Activated T-cell treated with anti-CD3 and anti-CD28 coated beads, Interleukin-2, amount 50 U/mL, for 4 hours (primary cell): ENCODE measurements at regions not wholly inside any gene's neighbourhood (a gene's known extent, or its start where the extent isn't known, plus 50 kb on each side); places are given as distances from the start of the nearest gene placed in this dataset.

Experiments used
- ATAC-seq, 2 donors: fragments of 200-7000 bp; cut with Tn5 transposase; one replicate each; pipeline ENCODE4 v1.10.0; 2021
- DNase-seq: peaks from one replicate; pipeline ENCODE4 v3.0.0-alpha.2; 2020
- H3K27me3 Mint-ChIP-seq: one replicate; pipeline ENCODE4 v1.8.0; 2021; ENCODE audit warnings: low read depth, mixed read lengths
- H3K36me3 Mint-ChIP-seq: one replicate; pipeline ENCODE4 v1.8.0; 2022; ENCODE audit warnings: mixed read lengths; ENCODE audit not compliant: insufficient read depth
- H3K4me1 Mint-ChIP-seq: one replicate; pipeline ENCODE4 v1.8.0; 2021; ENCODE audit warnings: low read depth, mixed read lengths
- H3K4me3 Mint-ChIP-seq: one replicate; pipeline ENCODE4 v1.8.0; 2021; ENCODE audit warnings: mild to moderate bottlenecking, moderate library complexity, mixed read lengths
- H3K9me3 Mint-ChIP-seq: one replicate; pipeline ENCODE4 v1.8.0; 2021; ENCODE audit warnings: mixed read lengths

DNA sequence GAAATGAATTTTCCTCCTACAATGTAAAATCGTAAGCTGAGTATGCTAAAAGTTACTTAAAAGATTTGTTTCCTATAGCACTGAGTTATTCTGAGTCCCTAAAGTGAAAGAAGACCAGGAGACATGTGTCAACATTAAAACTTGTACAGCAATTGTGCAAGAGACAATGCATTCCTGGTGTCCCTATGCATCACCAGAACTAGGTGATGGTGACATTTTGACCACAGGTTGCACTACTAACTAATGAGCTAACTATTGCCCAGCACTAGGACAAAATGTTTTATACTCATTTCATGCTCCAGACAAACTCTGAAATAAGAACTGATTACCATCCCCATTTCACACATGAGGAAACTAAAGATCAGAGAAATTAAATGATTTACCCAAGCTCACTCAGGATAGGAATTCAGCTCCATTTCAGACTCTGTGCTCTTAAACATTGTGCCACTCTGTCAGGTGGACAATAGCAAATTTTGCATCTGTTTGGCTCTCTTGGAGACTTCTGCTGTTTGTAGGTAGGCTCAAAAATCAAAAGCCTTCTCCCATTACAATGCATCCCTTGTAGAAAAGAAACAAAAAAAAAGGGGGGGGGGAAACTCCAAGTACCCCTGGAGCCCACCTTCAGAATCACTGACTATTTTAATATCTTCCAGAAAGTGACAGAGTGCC is 269.2 kb downstream of the ACTL7B start:
- peaks cover 3% of the 10 kb centered on the region for H3K9me3 Mint-ChIP-seq
- H3K4me1 Mint-ChIP-seq, result no peaks in the 10 kb centered on the region
- H3K36me3 Mint-ChIP-seq, result no peaks in the 10 kb centered on the region
- DNase-seq (no peak), ATAC-seq (no peak)
- peaks cover 7% of the 10 kb centered on the region for H3K27me3 Mint-ChIP-seq
- no peak overlapping the region for H3K4me3 Mint-ChIP-seq

DNA sequence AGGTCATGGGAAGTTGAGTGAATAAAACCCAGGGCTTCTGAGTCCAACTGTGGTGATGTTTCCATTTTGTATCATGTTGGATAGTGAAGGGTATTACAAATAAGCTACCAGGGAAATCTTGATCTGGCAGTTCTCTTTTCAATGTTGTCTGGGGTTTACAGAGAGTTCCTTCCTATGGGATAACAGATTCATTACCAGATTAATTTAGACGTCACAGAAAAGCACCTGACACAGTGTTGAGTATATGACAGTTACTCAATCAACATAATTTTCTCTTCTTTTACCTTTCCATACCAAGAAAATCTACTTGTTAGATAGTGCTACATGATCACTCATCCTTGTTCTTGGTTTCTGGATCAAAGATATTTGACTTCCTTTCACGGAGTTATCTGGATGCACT is 270.9 kb downstream of the ACTL7B start:
- no peak for DNase-seq
- peaks cover 3% of the 10 kb centered on the region for H3K9me3 Mint-ChIP-seq
- H3K4me1 Mint-ChIP-seq, result no peaks in the 10 kb centered on the region
- no peak for ATAC-seq
- H3K27me3 Mint-ChIP-seq, result peaks cover 4% of the 10 kb centered on the region
- H3K36me3 Mint-ChIP-seq, result no peaks in the 10 kb centered on the region
- no peak overlapping the region for H3K4me3 Mint-ChIP-seq

DNA sequence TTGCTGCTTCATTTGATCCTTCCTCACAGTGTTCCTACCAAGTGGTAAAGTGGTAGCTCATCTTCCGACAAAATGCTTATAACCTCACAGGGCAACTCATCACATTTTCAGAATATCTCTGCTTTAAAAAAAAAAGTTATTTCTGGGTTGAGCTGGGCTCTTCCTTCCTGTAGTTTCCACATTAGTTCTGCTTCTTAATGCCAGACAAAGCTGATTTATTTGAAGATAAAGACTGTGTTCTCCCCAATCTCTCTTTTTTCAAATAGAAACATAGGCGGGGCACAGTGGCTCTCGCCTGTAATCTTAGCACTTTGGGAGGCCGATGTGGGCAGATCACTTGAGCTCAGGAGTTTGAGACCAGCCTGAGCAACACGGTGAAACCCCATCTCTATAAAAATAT is 273.1 kb downstream of the ACTL7B start:
- peaks cover 3% of the 10 kb centered on the region for H3K27me3 Mint-ChIP-seq
- DNase-seq (no peak), ATAC-seq (no peak)
- H3K9me3 Mint-ChIP-seq, result no peaks in the 10 kb centered on the region
- no peaks in the 10 kb centered on the region for H3K36me3 Mint-ChIP-seq
- H3K4me1 Mint-ChIP-seq, result no peaks in the 10 kb centered on the region
- no peak overlapping the region for H3K4me3 Mint-ChIP-seq

DNA sequence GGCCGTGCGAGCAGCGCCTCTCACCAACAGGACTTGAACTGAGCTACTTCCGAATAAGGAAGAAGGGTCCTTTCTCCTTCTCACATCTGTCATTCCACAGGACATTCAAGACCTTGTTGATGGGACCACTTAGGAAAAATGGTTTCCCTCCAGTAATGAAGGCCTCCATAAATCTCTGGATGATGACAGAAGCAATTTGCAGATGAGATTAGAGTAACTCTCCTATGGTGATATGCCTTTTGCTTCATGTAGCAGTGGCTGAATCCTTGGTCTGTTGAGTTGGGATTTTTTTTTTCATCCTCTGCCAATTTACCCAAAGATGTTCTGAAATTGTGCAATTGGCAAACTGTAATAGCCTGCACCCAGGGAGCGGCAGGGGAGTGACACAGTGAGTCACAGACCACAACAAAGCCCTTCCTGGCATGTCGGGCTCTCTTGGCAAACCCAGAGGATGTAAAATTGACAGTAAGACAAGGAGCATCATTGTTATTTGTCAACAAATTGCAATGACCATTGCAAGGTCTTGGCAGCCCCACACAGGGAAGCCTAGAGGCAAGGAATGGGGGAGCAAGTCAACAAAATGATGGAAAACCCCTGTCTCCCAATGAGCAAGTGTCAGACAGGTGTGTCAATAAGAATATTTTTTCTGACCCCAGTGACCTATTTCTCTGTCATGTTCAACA is 275.9 kb downstream of the ACTL7B start:
- Mint-ChIP-seq H3K4me3 (no peak overlapping the region), H3K36me3 (no peaks in the 10 kb centered on the region), H3K9me3 (no peaks in the 10 kb centered on the region), H3K4me1 (no peaks in the 10 kb centered on the region), H3K27me3 (peaks cover 3% of the 10 kb centered on the region)
- no peak for DNase-seq
- no peak for ATAC-seq

DNA sequence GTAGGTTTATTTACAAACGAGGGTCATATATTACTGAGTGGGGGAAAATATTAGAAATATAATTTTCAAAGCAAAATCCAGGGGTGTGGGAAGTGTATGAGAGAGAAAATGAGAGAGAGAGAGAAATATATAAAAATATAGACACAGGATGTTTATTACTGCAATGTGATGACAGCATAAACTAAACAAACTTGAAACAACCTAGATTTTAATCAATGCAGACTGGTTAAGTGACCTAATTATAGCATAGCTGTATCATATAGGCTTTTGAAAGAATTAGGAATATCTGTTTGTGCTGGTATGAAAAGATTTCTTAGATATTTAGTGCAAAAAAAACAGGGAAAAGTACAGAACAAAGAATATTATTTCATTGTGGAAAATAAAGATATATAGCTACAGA is 280.5 kb downstream of the ACTL7B start:
- Mint-ChIP-seq H3K27me3 (peaks cover 3% of the 10 kb centered on the region), H3K4me3 (no peak overlapping the region), H3K9me3 (no peaks in the 10 kb centered on the region), H3K4me1 (no peaks in the 10 kb centered on the region), H3K36me3 (no peaks in the 10 kb centered on the region)
- no peak for DNase-seq
- no peak for ATAC-seq

DNA sequence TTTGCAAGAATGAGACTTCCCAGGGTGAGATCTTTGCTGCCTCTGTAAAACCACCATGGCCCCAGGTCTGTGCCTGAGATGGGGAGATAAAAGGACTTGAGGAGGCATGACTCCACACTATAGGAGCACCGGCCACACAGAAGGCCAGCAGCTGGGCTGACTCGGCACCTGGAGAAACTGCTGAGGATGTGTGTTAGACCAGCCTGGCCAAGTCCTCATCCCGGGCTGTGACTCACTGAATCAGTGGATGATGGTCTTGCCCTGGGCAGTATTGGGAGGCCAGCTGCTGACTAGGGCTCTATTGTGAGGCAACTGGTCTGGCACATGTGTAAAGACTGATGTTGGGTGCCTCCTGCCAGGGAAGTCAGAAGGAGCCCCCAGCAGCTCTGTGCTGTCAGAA is 286.2 kb downstream of the ACTL7B start:
- H3K9me3 Mint-ChIP-seq, result no peaks in the 10 kb centered on the region
- no peak for ATAC-seq

DNA sequence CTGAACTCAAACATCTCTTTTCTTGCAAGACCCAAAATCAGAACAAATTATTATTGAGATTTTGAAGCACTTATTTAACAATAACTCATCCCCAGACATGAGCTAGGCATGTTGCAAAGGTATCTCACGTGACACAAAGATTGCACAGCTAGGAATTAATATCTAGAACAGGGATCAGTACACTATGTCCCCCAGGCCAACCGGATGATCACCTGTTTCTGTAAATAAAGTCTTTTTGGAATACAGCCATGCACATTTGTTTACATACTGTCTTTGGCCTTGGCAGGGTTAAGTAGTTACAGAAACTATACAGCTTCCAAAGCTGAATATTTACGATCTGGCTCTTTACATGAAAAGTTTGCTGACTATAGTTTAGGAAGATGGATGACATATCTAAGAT is 287.7 kb downstream of the ACTL7B start:
- H3K4me3 Mint-ChIP-seq, result no peak overlapping the region
- DNase-seq (no peak), ATAC-seq (no peak)
- H3K9me3 Mint-ChIP-seq, result no peaks in the 10 kb centered on the region
- H3K36me3 Mint-ChIP-seq, result no peaks in the 10 kb centered on the region
- H3K27me3 Mint-ChIP-seq, result peaks cover 8% of the 10 kb centered on the region
- H3K4me1 Mint-ChIP-seq, result no peaks in the 10 kb centered on the region

More for the DNA sequence above, 286.2 kb downstream of the ACTL7B start:
- Mint-ChIP-seq H3K4me1 (no peaks in the 10 kb centered on the region), H3K36me3 (no peaks in the 10 kb centered on the region), H3K4me3 (no peak overlapping the region), H3K27me3 (peaks cover 8% of the 10 kb centered on the region)
- no peak for DNase-seq

DNA sequence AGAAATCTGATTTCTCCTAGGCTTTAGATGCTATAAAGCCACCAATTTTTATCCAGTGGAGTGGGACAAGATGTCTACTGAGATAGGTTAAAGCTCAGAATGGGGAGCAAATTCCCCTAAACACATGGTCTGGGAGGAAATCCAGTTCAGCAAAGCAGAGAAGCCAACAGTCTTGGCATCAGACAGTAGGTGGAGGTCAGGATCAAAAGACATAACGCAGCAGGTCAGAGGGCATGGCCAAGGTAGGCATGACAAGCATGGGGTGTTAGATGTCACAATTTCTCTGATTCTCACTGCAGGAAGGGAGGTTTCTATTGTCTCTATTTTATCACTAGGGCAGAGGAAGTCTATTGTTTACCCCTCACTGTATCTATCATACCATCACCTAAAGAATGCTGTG is 288.2 kb downstream of the ACTL7B start:
- no peaks in the 10 kb centered on the region for H3K36me3 Mint-ChIP-seq
- H3K4me1 Mint-ChIP-seq, result no peaks in the 10 kb centered on the region
- H3K4me3 Mint-ChIP-seq, result no peak overlapping the region

DNA sequence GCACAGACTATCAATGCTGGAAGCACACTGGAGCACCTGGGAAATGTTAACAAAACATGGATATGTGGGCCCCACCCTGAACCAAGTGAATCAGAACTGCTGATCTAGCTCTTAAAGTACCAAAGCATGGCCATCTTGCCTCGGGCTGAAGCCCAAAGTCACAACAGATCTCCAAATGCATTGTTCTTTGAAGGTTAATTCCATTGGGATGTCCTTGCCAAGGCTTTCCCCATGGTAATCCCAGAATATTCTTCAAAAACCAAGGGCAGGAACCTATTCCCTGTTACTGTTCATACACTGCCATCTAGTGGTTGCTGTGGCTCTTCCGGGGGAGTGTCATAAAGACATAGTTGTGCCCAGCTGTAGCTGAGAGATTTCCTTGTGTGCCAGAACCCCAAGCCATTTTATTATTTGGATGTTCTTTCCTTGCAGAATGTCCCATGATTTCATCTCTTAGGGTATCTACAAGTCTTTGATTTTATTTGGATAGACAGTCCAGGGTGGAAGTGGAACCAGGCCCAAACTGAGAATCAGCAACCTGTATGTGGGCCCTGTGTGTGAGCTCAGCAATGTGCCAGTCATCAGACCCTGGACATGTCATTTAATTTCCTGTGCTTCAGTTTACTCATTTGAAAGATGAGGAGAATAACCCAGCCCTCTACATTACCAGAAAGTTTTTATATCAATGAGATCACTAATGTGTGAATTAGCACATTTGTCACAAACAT is 290.0 kb downstream of the ACTL7B start:
- Mint-ChIP-seq H3K36me3 (no peaks in the 10 kb centered on the region), H3K9me3 (no peaks in the 10 kb centered on the region), H3K4me1 (no peaks in the 10 kb centered on the region), H3K4me3 (no peak overlapping the region), H3K27me3 (peaks cover 8% of the 10 kb centered on the region)
- DNase-seq (no peak), ATAC-seq (no peak)

More for the DNA sequence above, 288.2 kb downstream of the ACTL7B start:
- no peak for ATAC-seq
- H3K9me3 Mint-ChIP-seq, result no peaks in the 10 kb centered on the region
- H3K27me3 Mint-ChIP-seq, result peaks cover 8% of the 10 kb centered on the region
- DNase-seq, result no peak

DNA sequence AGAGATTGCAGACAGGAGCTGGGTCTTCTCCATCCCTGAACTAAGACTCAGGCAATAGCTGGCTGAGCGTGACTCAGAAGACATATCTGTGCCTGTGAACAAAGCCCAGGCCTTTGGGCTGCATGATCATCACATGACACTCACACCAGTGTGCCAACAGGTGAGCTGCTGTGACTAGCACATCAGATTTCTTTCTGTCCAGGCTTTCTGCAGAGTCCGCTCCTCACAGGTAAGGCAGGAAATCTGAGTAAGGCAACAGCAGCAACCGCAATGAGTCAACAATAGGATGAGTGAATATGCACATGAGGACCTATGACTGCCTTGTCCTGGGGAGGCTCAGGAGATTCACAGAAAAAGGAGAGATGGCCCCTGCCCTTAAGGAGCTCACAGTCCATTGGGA is 293.6 kb downstream of the ACTL7B start:
- ATAC-seq, result no peak
- no peaks in the 10 kb centered on the region for H3K4me1 Mint-ChIP-seq
- H3K27me3 Mint-ChIP-seq, result peaks cover 2% of the 10 kb centered on the region
- no peak for DNase-seq
- no peak overlapping the region for H3K4me3 Mint-ChIP-seq
- no peaks in the 10 kb centered on the region for H3K36me3 Mint-ChIP-seq
- no peaks in the 10 kb centered on the region for H3K9me3 Mint-ChIP-seq

DNA sequence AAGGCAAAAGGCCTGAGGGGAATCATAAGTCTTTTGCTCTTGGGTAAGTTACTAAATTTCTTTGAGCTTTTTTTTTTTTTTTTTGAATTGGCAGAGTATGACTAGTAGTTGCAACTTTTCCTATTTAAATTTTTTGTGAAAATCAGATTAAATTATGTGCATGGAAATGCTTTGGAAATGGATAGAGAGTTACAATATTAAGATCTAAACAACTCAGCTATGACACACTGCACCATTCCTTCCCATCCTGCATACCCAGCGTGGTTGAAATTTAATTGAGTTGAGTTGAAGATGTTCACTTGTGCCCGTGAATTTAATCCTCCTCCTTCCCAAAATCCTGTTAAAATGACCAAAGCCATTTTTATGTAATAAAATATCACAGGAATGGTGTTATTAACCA is 296.4 kb downstream of the ACTL7B start:
- no peak for ATAC-seq
- no peak for DNase-seq
- H3K36me3 Mint-ChIP-seq, result no peaks in the 10 kb centered on the region
- no peak overlapping the region for H3K4me3 Mint-ChIP-seq
- H3K4me1 Mint-ChIP-seq, result no peaks in the 10 kb centered on the region
- no peaks in the 10 kb centered on the region for H3K9me3 Mint-ChIP-seq
- peaks cover 2% of the 10 kb centered on the region for H3K27me3 Mint-ChIP-seq

DNA sequence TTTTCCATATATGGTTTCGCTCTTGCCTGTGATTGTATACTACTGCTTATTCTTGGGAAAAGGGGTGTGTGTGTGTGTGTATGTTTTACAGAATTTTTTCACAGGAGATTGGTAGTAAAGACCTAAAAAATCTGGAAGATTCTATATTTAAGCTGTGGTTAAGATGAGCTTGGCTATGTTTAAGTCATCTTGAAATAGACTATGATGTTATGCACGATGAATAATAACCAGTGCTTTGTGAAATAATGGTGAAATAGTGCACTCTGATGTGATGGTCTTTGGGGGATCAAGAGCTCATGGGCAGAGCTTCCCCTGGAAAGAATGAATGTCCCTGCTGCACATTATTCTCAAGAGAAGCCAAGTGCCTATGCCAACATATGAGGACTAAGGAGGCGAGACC is 301.0 kb downstream of the ACTL7B start:
- H3K36me3 Mint-ChIP-seq, result no peaks in the 10 kb centered on the region
- H3K9me3 Mint-ChIP-seq, result no peaks in the 10 kb centered on the region
- peaks cover 2% of the 10 kb centered on the region for H3K27me3 Mint-ChIP-seq
- ATAC-seq, result no peak
- no peak overlapping the region for H3K4me3 Mint-ChIP-seq
- no peaks in the 10 kb centered on the region for H3K4me1 Mint-ChIP-seq
- DNase-seq, result no peak

DNA sequence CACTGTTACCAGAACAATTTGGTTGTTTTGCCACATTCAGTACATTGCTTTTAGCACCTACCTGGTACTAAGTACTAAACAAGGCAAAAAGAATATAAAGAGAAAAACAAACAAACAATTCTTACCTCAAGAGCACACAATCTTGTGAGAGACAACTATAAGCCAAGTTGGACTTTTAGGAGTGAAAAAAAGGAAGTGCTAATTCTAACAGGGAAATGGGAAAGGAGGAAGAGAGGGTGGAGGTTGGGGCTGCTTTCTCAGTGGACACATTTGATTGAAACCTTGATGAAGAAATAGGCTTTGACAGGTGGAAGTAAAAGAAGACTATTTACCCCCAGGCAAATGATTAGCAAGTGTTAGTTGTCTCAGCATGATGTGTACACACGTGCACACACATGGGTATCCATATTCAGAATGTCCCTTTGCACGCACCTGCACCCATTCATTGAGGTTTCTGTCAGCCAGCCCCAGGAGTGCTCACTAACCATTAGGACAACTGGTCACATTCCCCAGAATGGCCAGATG is 302.6 kb downstream of the ACTL7B start:
- Mint-ChIP-seq H3K9me3 (no peaks in the 10 kb centered on the region), H3K27me3 (no peaks in the 10 kb centered on the region), H3K36me3 (no peaks in the 10 kb centered on the region), H3K4me1 (no peaks in the 10 kb centered on the region), H3K4me3 (no peak overlapping the region)
- no peak for DNase-seq
- no peak for ATAC-seq

DNA sequence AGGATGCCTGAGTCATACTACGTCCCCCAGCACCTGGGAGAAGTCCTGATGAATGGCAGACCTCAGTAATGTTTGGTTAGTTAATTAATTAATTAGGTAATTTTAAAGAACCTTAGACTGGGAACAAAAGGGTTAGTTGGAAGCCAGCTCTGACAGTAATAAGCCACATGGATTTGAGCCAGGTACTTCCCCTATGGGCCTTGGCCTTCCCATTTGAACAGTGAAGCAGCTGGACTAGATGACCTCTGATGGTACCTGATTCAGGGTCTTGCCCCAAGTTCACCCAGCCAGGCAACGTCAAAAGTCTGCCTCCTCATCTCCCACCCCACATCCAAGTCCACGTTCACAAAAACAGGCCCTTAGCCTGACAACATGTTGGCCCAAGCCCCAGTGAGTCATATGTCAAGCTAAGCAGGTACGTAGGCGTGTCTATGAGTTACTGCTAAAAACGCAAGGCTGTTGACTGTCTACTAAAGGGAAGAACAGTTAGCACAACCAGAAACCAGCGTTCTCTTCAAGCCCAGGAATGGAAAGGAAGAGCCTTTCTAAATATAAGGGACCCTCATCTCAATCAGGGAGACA is 303.2 kb downstream of the ACTL7B start:
- ATAC-seq, result no peak
- Mint-ChIP-seq H3K9me3 (no peaks in the 10 kb centered on the region), H3K27me3 (no peaks in the 10 kb centered on the region), H3K36me3 (no peaks in the 10 kb centered on the region), H3K4me1 (no peaks in the 10 kb centered on the region), H3K4me3 (no peak overlapping the region)
- DNase-seq, result no peak
